Naive B cell (primary cell): ENCODE measurements at regions not wholly inside any gene's neighbourhood (a gene's known extent, or its start where the extent isn't known, plus 50 kb on each side); places are given as distances from the start of the nearest gene placed in this dataset.

Source experiments
- ATAC-seq, 2 donors: fragments of 150-1000 bp; cut with Tn5 transposase; 2 replicates each; pipeline ENCODE4 v1.10.0; 2021; ENCODE audit warnings: low read depth in 2 of 2, mild to moderate bottlenecking in 2 of 2, moderate library complexity in 2 of 2
- DNase-seq: peaks from one replicate; pipeline ENCODE4 v3.0.0; 2022
- H3K27ac Mint-ChIP-seq, 6 donors: one replicate each; pipeline ENCODE4 v1.8.0; 2020 to 2022; ENCODE audit warnings: mild to moderate bottlenecking in 6 of 6, mixed read lengths in 6 of 6, moderate library complexity in 5 of 6, inconsistent platforms in 2 of 6
- H3K27me3 Mint-ChIP-seq, 3 donors: one replicate each; pipeline ENCODE4 v1.8.0; 2021 to 2022; ENCODE audit warnings: mixed read lengths in 3 of 3, mild to moderate bottlenecking in 1 of 3
- H3K36me3 Mint-ChIP-seq, 2 donors: one replicate each; pipeline ENCODE4 v1.8.0; 2020 to 2022; ENCODE audit warnings: mixed read lengths in 2 of 2, inconsistent platforms in 1 of 2, mild to moderate bottlenecking in 1 of 2
- H3K4me1 Mint-ChIP-seq, 3 donors: one replicate each; pipeline ENCODE4 v1.8.0; 2020 to 2022; ENCODE audit warnings: mixed read lengths in 3 of 3, inconsistent platforms in 1 of 3, mild to moderate bottlenecking in 1 of 3, moderate library complexity in 1 of 3
- H3K4me3 Mint-ChIP-seq, 8 donors: one replicate each; pipeline ENCODE4 v1.8.0; 2020 to 2022; ENCODE audit warnings: mild to moderate bottlenecking in 8 of 8, mixed read lengths in 8 of 8, moderate library complexity in 8 of 8, inconsistent platforms in 2 of 8
- H3K9me3 Mint-ChIP-seq, 7 donors: one replicate each; pipeline ENCODE4 v1.8.0; 2020 to 2022; ENCODE audit warnings: mixed read lengths in 7 of 7, mild to moderate bottlenecking in 5 of 7, inconsistent platforms in 2 of 7, moderate library complexity in 1 of 7

- DNase-seq: peak; percentile 62
- no peaks in the 10 kb centered on the region for H3K36me3 Mint-ChIP-seq
- H3K4me3 Mint-ChIP-seq: peak overlapping the region in 5 of 8 donors; percentile 23 to 55 (median 40)
- H3K4me1 Mint-ChIP-seq: peaks cover 7 to 27% (median 21%) of the 10 kb centered on the region in 3 donors
- H3K27ac Mint-ChIP-seq: peak overlapping the region in 5 of 6 donors; percentile 41 to 89 (median 66)
- peaks cover 0 to 4% (median 0%) of the 10 kb centered on the region in 3 donors for H3K27me3 Mint-ChIP-seq
- peak; percentile 96 for ATAC-seq
- H3K9me3 Mint-ChIP-seq: peaks cover 0 to 2% (median 0%) of the 10 kb centered on the region in 7 donors
Observed at GRCh38 chr7:28297801-28298459, 114.4 kb upstream of the CREB5 start.

- ATAC-seq (no peak), DNase-seq (no peak)
- H3K27me3 Mint-ChIP-seq: peaks cover 0 to 4% (median 0%) of the 10 kb centered on the region in 3 donors
- peaks cover 6 to 20% (median 19%) of the 10 kb centered on the region in 3 donors for H3K4me1 Mint-ChIP-seq
- peaks cover 0 to 2% (median 0%) of the 10 kb centered on the region in 7 donors for H3K9me3 Mint-ChIP-seq
- H3K4me3 Mint-ChIP-seq: no peak overlapping the region
- H3K27ac Mint-ChIP-seq: peak overlapping the region in 2 of 6 donors; percentile 29 to 59
- no peaks in the 10 kb centered on the region for H3K36me3 Mint-ChIP-seq
Observed at GRCh38 chr7:28298870-28299518, 113.3 kb upstream of the CREB5 start.

GRCh38 chr7:28299556-28299955 is 112.8 kb upstream of the CREB5 start:
- Mint-ChIP-seq H3K9me3 (peaks cover 0 to 2% (median 0%) of the 10 kb centered on the region in 7 donors), H3K36me3 (no peaks in the 10 kb centered on the region), H3K27ac (no peak overlapping the region), H3K27me3 (peaks cover 0 to 4% (median 0%) of the 10 kb centered on the region in 3 donors), H3K4me1 (peaks cover 6 to 20% (median 19%) of the 10 kb centered on the region in 3 donors), H3K4me3 (no peak overlapping the region)
- no peak for ATAC-seq
- no peak for DNase-seq

GRCh38 chr7:28300488-28300887 is 111.8 kb upstream of the CREB5 start:
- peaks cover 0 to 2% (median 0%) of the 10 kb centered on the region in 7 donors for H3K9me3 Mint-ChIP-seq
- DNase-seq: no peak
- H3K36me3 Mint-ChIP-seq: no peaks in the 10 kb centered on the region
- peaks cover 0 to 4% (median 0%) of the 10 kb centered on the region in 3 donors for H3K27me3 Mint-ChIP-seq
- peaks cover 6 to 20% (median 19%) of the 10 kb centered on the region in 3 donors for H3K4me1 Mint-ChIP-seq
- no peak overlapping the region for H3K27ac Mint-ChIP-seq
- no peak overlapping the region for H3K4me3 Mint-ChIP-seq
- ATAC-seq: no peak

- DNase-seq (no peak), ATAC-seq (no peak)
- Mint-ChIP-seq H3K27me3 (peaks cover 0 to 4% (median 0%) of the 10 kb centered on the region in 3 donors), H3K36me3 (no peaks in the 10 kb centered on the region), H3K9me3 (peaks cover 0 to 2% (median 0%) of the 10 kb centered on the region in 7 donors), H3K27ac (no peak overlapping the region), H3K4me3 (no peak overlapping the region), H3K4me1 (peaks cover 6 to 20% (median 19%) of the 10 kb centered on the region in 3 donors)
Observed at GRCh38 chr7:28301148-28301641, 111.1 kb upstream of the CREB5 start.

GRCh38 chr7:28304290-28304689 is 108.0 kb upstream of the CREB5 start:
- Mint-ChIP-seq H3K36me3 (no peaks in the 10 kb centered on the region), H3K9me3 (no peaks in the 10 kb centered on the region), H3K27me3 (peaks cover 7 to 9% (median 8%) of the 10 kb centered on the region in 3 donors), H3K4me3 (no peak overlapping the region), H3K4me1 (no peaks in the 10 kb centered on the region), H3K27ac (no peak overlapping the region)
- DNase-seq (no peak), ATAC-seq (no peak)

GRCh38 chr7:28309704-28310459 is 102.4 kb upstream of the CREB5 start:
- no peak for ATAC-seq
- H3K9me3 Mint-ChIP-seq: no peaks in the 10 kb centered on the region

GRCh38 chr7:28310460-28310848 is 101.9 kb upstream of the CREB5 start:
- Mint-ChIP-seq H3K27ac (no peak overlapping the region), H3K4me3 (no peak overlapping the region), H3K4me1 (no peaks in the 10 kb centered on the region), H3K9me3 (no peaks in the 10 kb centered on the region), H3K27me3 (peaks cover 45 to 54% (median 45%) of the 10 kb centered on the region in 3 donors), H3K36me3 (peaks cover 0 to 4% of the 10 kb centered on the region in 2 donors)
- no peak for ATAC-seq
- DNase-seq: no peak

More at GRCh38 chr7:28309704-28310459, 102.4 kb upstream of the CREB5 start:
- H3K4me1 Mint-ChIP-seq: no peaks in the 10 kb centered on the region
- peak overlapping the region in 1 of 6 donors; percentile 42 for H3K27ac Mint-ChIP-seq
- H3K36me3 Mint-ChIP-seq: no peaks in the 10 kb centered on the region
- peaks cover 39 to 50% (median 41%) of the 10 kb centered on the region in 3 donors for H3K27me3 Mint-ChIP-seq
- H3K4me3 Mint-ChIP-seq: no peak overlapping the region
- no peak for DNase-seq

- no peak overlapping the region for H3K4me3 Mint-ChIP-seq
- H3K36me3 Mint-ChIP-seq: peaks cover 0 to 7% of the 10 kb centered on the region in 2 donors
- H3K9me3 Mint-ChIP-seq: no peaks in the 10 kb centered on the region
Observed at GRCh38 chr7:28311670-28312069, 100.6 kb upstream of the CREB5 start.

GRCh38 chr7:28312948-28313347 is 99.4 kb upstream of the CREB5 start:
- Mint-ChIP-seq H3K4me3 (no peak overlapping the region), H3K9me3 (no peaks in the 10 kb centered on the region), H3K27me3 (peaks cover 55 to 56% (median 55%) of the 10 kb centered on the region in 3 donors), H3K27ac (no peak overlapping the region), H3K36me3 (peaks cover 0 to 7% of the 10 kb centered on the region in 2 donors), H3K4me1 (no peaks in the 10 kb centered on the region)
- ATAC-seq (no peak), DNase-seq (no peak)

More at GRCh38 chr7:28311670-28312069, 100.6 kb upstream of the CREB5 start:
- H3K4me1 Mint-ChIP-seq: no peaks in the 10 kb centered on the region
- H3K27ac Mint-ChIP-seq: no peak overlapping the region
- H3K27me3 Mint-ChIP-seq: peaks cover 48 to 63% (median 57%) of the 10 kb centered on the region in 3 donors
- ATAC-seq (no peak), DNase-seq (no peak)

- Mint-ChIP-seq H3K27ac (no peak overlapping the region), H3K4me1 (no peaks in the 10 kb centered on the region), H3K27me3 (peaks cover 48 to 50% (median 49%) of the 10 kb centered on the region in 3 donors), H3K9me3 (no peaks in the 10 kb centered on the region), H3K36me3 (peaks cover 0 to 7% of the 10 kb centered on the region in 2 donors), H3K4me3 (no peak overlapping the region)
- ATAC-seq (no peak), DNase-seq (no peak)
Observed at GRCh38 chr7:28314841-28315240, 97.5 kb upstream of the CREB5 start.

GRCh38 chr7:28315565-28316410 is 96.5 kb upstream of the CREB5 start:
- ATAC-seq: no peak

More at GRCh38 chr7:28315565-28316410, 96.5 kb upstream of the CREB5 start:
- no peaks in the 10 kb centered on the region for H3K9me3 Mint-ChIP-seq
- no peak for DNase-seq
- H3K27ac Mint-ChIP-seq: no peak overlapping the region
- peaks cover 0 to 7% of the 10 kb centered on the region in 2 donors for H3K36me3 Mint-ChIP-seq
- H3K4me3 Mint-ChIP-seq: no peak overlapping the region
- no peaks in the 10 kb centered on the region for H3K4me1 Mint-ChIP-seq
- H3K27me3 Mint-ChIP-seq: peaks cover 43 to 44% (median 44%) of the 10 kb centered on the region in 3 donors
